NCI-H2196 (cell line): ENCODE measurements at regions not wholly inside any gene's neighbourhood (a gene's known extent, or its start where the extent isn't known, plus 50 kb on each side); places are given as distances from the start of the nearest gene placed in this dataset.

Experiments
- DNase-seq: peaks from one replicate; lab custom pipeline; 2025; ENCODE audit not compliant: unreplicated experiment; lab: John Stamatoyannopoulos, UW

GRCh38 chr1:187234706-187235105 is 406.0 kb downstream of the PLA2G4A start:
- no peak for DNase-seq

- DNase-seq: no peak
Observed at GRCh38 chr1:187236199-187236598, 407.4 kb downstream of the PLA2G4A start.

GRCh38 chr1:187236676-187237075 is 407.9 kb downstream of the PLA2G4A start:
- no peak for DNase-seq

GRCh38 chr1:187237542-187237941 is 408.8 kb downstream of the PLA2G4A start:
- no peak for DNase-seq

- DNase-seq: no peak
Observed at GRCh38 chr1:187241971-187242370, 413.2 kb downstream of the PLA2G4A start.

GRCh38 chr1:187244623-187245022 is 415.9 kb downstream of the PLA2G4A start:
- DNase-seq: no peak

GRCh38 chr1:187245201-187245600 is 416.5 kb downstream of the PLA2G4A start:
- DNase-seq: no peak

- DNase-seq: no peak
Observed at GRCh38 chr1:187249196-187249595, 420.4 kb downstream of the PLA2G4A start.

- no peak for DNase-seq
Observed at GRCh38 chr1:187252923-187253322, 424.2 kb downstream of the PLA2G4A start.

- no peak for DNase-seq
Observed at GRCh38 chr1:187257476-187257875, 428.7 kb downstream of the PLA2G4A start.

- no peak for DNase-seq
Observed at GRCh38 chr1:187261637-187262036, 432.9 kb downstream of the PLA2G4A start.

GRCh38 chr1:187262731-187263130 is 434.0 kb downstream of the PLA2G4A start:
- DNase-seq: no peak

GRCh38 chr1:187264995-187265602 is 436.4 kb downstream of the PLA2G4A start:
- DNase-seq: peak; percentile 37

GRCh38 chr1:187266051-187266450 is 437.3 kb downstream of the PLA2G4A start:
- no peak for DNase-seq

GRCh38 chr1:187267827-187268226 is 439.1 kb downstream of the PLA2G4A start:
- DNase-seq: no peak

- no peak for DNase-seq
Observed at GRCh38 chr1:187270256-187270655, 441.5 kb downstream of the PLA2G4A start.

GRCh38 chr1:187275346-187275745 is 446.6 kb downstream of the PLA2G4A start:
- DNase-seq: no peak

- DNase-seq: no peak
Observed at GRCh38 chr1:187275985-187276575, 447.3 kb downstream of the PLA2G4A start.

- no peak for DNase-seq
Observed at GRCh38 chr1:187276677-187277076, 447.9 kb downstream of the PLA2G4A start.

- no peak for DNase-seq
Observed at GRCh38 chr1:187280031-187280430, 451.3 kb downstream of the PLA2G4A start.

- DNase-seq: no peak
Observed at GRCh38 chr1:187281085-187281484, 452.3 kb downstream of the PLA2G4A start.

- DNase-seq: no peak
Observed at GRCh38 chr1:187283984-187284383, 455.2 kb downstream of the PLA2G4A start.
